HepG2 (cell line): ENCODE measurements at regions not wholly inside any gene's neighbourhood (a gene's known extent, or its start where the extent isn't known, plus 50 kb on each side); places are given as distances from the start of the nearest gene placed in this dataset.

ENCODE experiments used
- ATAC-seq: fragments of 200-7000 bp; cut with Tn5 transposase; 3 replicates; pipeline ENCODE4 v1.9.1; 2020; ENCODE audit warnings: mild to moderate bottlenecking, moderate library complexity
- BruUV-seq: library from RNA; stranded (reverse); fragments of 400-500 nt; replicated peaks from 2 replicates; lab custom pipeline; 2021; lab: Mats Ljungman, UMichigan
- CTCF ChIA-PET: fragments of 300-600 bp; formaldehyde crosslinking; extraction: SDS; loops from one replicate; lab custom pipeline; 2021; ENCODE audit warnings: low total read pairs, inconsistent platforms, low intra/inter-chr PET ratio; lab: Yijun Ruan, JAX
- POLR2A ChIA-PET: fragments of 350-600 bp; sonication (Branson Sonifier 250); formaldehyde crosslinking; loops from one replicate; lab custom pipeline; 2020; ENCODE audit warnings: antibody characterized with exemption, inconsistent platforms; lab: Yijun Ruan, JAX
- DNase-seq: peaks from one replicate; pipeline ENCODE4 v3.0.0-alpha.2; 2015; ENCODE audit warnings: low spot score
- FAIRE-seq: peaks from 3 replicates; lab custom pipeline; 2011; peaks lifted over from hg19 to GRCh38; lab: Jason Lieb, UNC
- H2AFZ ChIP-seq: one replicate; pipeline ENCODE4 v1.6.1; 2011; ENCODE audit warnings: low read length, inconsistent platforms
- H3K27ac ChIP-seq: fragments of 300-600 bp; 3 replicates; pipeline ENCODE4 v1.8.0; 2011; ENCODE audit warnings: mixed run types, mild to moderate bottlenecking, mixed read lengths, low read length, inconsistent platforms; ENCODE audit not compliant: insufficient read depth; ENCODE audit errors: extremely low read length
- H3K27me3 ChIP-seq, 2 experiments: fragments of 200-600 bp in 1 of 2; 2 replicates in 1 of 2; 3 replicates in 1 of 2; pipeline versions ENCODE4 v1.6.0 to v1.8.0; 2011; ENCODE audit warnings: low read length in 2 of 2, mild to moderate bottlenecking in 2 of 2, moderate library complexity in 2 of 2, inconsistent platforms in 1 of 2; ENCODE audit not compliant: insufficient read depth in 2 of 2, control insufficient read depth in 1 of 2
- H3K36me3 ChIP-seq, 2 experiments: fragments of 200-600 bp in 1 of 2; replicated peaks in 1 of 2; 2 replicates in 1 of 2; 3 replicates in 1 of 2; pipeline versions ENCODE4 v1.5.1 to v1.8.0; 2011; ENCODE audit warnings: low read length in 2 of 2, inconsistent platforms in 1 of 2; ENCODE audit not compliant: insufficient read depth in 2 of 2, control insufficient read depth in 1 of 2
- H3K4me1 ChIP-seq: 2 replicates; pipeline ENCODE4 v1.5.1; 2012; ENCODE audit warnings: low read length, inconsistent platforms; ENCODE audit not compliant: insufficient read depth
- H3K4me2 ChIP-seq: 2 replicates; pipeline ENCODE4 v1.6.0; 2011; ENCODE audit warnings: low read depth, low read length, inconsistent platforms
- H3K4me3 ChIP-seq, 3 experiments: fragments of 200-600 bp in 1 of 3; sonication (generic), shearing (Covaris generic) in 1 of 3; replicated peaks in 1 of 3; 2 replicates each; pipeline ENCODE4 v1.5.1; 2011 to 2016; ENCODE audit warnings: low read length in 3 of 3, inconsistent platforms in 2 of 3, low read depth in 2 of 3, mild to moderate bottlenecking in 2 of 3, control low read depth in 1 of 3, mixed read lengths in 1 of 3; ENCODE audit not compliant: insufficient read depth in 1 of 3
- H3K79me2 ChIP-seq: one replicate; pipeline ENCODE4 v1.6.1; 2011; ENCODE audit warnings: low read length, inconsistent platforms; ENCODE audit not compliant: insufficient read depth
- H3K9ac ChIP-seq: 2 replicates; pipeline ENCODE4 v1.6.0; 2011; ENCODE audit warnings: mild to moderate bottlenecking, low read depth, low read length, inconsistent platforms; ENCODE audit not compliant: insufficient read depth
- H3K9me3 ChIP-seq: 2 replicates; pipeline ENCODE4 v1.5.1; 2012; ENCODE audit warnings: mild to moderate bottlenecking, low read length
- H4K20me1 ChIP-seq: 2 replicates; pipeline ENCODE4 v1.6.0; 2011; ENCODE audit warnings: inconsistent platforms, mild to moderate bottlenecking, low read length, moderate library complexity; ENCODE audit not compliant: insufficient read depth
- EP300 ChIP-seq, 3 experiments: sonication (generic) in 1 of 3; formaldehyde crosslinking in 1 of 3; IDR thresholded peaks; 2 replicates each; pipeline versions ENCODE4 v1.5.1 to v1.6.1; 2011 to 2020; ENCODE audit warnings: low read depth in 2 of 3, low read length in 2 of 3, borderline replicate concordance in 1 of 3, improper control_type of control experiment in 1 of 3, mild to moderate bottlenecking in 1 of 3, missing genetic modification reagents in 1 of 3, moderate library complexity in 1 of 3
- HIVEP1 ChIP-seq: sonication (generic); formaldehyde crosslinking; IDR thresholded peaks from 2 replicates; pipeline ENCODE4 v1.4.0; 2020; ENCODE audit warnings: mild to moderate bottlenecking, missing genetic modification reagents
- MLXIP ChIP-seq: sonication (generic); formaldehyde crosslinking; IDR thresholded peaks from 2 replicates; pipeline ENCODE4 v1.9.0; 2021; ENCODE audit warnings: missing genetic modification reagents, borderline replicate concordance
- TERF1 ChIP-seq: sonication (generic); formaldehyde crosslinking; IDR thresholded peaks from 2 replicates; pipeline ENCODE4 v1.8.0; 2022; ENCODE audit warnings: mild to moderate bottlenecking, missing genetic modification reagents, moderate library complexity
- WGBS: methylation state at CpG from one replicate; pipeline ENCODE4 v1.1.6; 2017; ENCODE audit warnings: low lambda C conversion rate; 5-methylcytosine and 5-hydroxymethylcytosine counted together
- in situ Hi-C: cut with HindIII; loops from 2 replicates; pipeline ENCODE4 v1.10.0; 2017; ENCODE audit warnings: low pct_unique_long_range_greater_than_20kb; ENCODE audit not compliant: extremely low pct_ligation_motif_present
- intact Hi-C: fragments of 100-400 bp; cut with micrococcal nuclease; formaldehyde crosslinking; loops from one replicate; pipeline ENCODE4 v1.10.0; 2022; ENCODE audit not compliant: unreplicated experiment

DNA sequence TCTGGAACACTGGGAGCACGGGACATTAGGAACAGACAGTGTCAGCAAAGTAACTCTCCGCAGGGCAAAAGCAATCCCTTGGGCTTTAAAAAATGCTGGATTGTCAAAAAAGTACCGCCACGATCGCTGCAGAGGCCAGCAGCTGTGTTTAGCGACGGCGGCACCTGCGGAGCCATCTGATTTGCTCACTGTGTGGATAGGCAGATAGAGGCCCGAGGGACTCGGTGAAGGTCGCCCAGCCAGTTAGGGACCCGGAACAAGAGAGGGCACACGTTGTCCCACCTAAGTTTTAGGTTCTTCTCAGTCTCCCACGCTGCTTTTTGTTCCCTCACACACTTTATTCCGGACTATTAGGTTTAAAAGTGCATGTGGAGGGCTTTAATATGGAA lies 238.3 kb downstream of the TEX29 start:
- no peak for FAIRE-seq
- POLR2A ChIA-PET = no interaction called here

More for the DNA sequence above, 238.3 kb downstream of the TEX29 start:
- no peak overlapping the region for H3K27ac ChIP-seq
- no peaks in the 10 kb centered on the region for H3K9me3 ChIP-seq
- H3K27me3 ChIP-seq = peaks cover 5 to 48% of the 10 kb centered on the region in 2 experiments; a peak in 4 of 5 replicates
- H3K4me1 ChIP-seq = no peaks in the 10 kb centered on the region
- DNase-seq (no peak), ATAC-seq (no peak)
- TF ChIP-seq MLXIP (CRISPR knock-in tag) (no peak), TERF1 (CRISPR knock-in tag) (no peak), EP300 (IDR thresholded peaks at IDR 0.05; ENCODE audit: low read depth in 2 of 2, low read length in 2 of 2) (no peak), EP300 (CRISPR knock-in tag; IDR thresholded peaks at IDR 0.05; ENCODE audit: borderline replicate concordance) (no peak), HIVEP1 (CRISPR knock-in tag) (no peak)
- TF ChIP-seq, all 625 proteins: peak for 0
- intact Hi-C loops = no loop called here
- Histone ChIP-seq H3K36me3 (no peaks in the 10 kb centered on the region), H2AFZ (no peak overlapping the region), H3K4me2 (no peak overlapping the region), H4K20me1 (no peaks in the 10 kb centered on the region), H3K9ac (no peak overlapping the region), H3K4me3 (no peak overlapping the region), H3K79me2 (no peaks in the 10 kb centered on the region)
- in situ Hi-C loops = no loop called here
- 8% methylated on average over 9 of the region's 16 CpGs for WGBS
- no TSS peak for BruUV-seq
- CTCF ChIA-PET = no interaction called here
